Head of caudate nucleus (tissue), 42 donors: ENCODE measurements at regions not wholly inside any gene's neighbourhood (a gene's known extent, or its start where the extent isn't known, plus 50 kb on each side); places are given as distances from the start of the nearest gene placed in this dataset.
A peak's percentile ranks its signal among the peaks of the same experiment; 100 is the strongest.

Experiments used
- DNase-seq, 42 donors: peaks; one replicate each; pipeline versions ENCODE4 v3.0.0 to v3.0.0-alpha.2; 2020 to 2021; ENCODE audit warnings: mixed read lengths in 7 of 42
- intact Hi-C: fragments of 100-400 bp; cut with DNase I; formaldehyde crosslinking; loops from one replicate; pipeline ENCODE4 v1.15.0; 2022

DNA sequence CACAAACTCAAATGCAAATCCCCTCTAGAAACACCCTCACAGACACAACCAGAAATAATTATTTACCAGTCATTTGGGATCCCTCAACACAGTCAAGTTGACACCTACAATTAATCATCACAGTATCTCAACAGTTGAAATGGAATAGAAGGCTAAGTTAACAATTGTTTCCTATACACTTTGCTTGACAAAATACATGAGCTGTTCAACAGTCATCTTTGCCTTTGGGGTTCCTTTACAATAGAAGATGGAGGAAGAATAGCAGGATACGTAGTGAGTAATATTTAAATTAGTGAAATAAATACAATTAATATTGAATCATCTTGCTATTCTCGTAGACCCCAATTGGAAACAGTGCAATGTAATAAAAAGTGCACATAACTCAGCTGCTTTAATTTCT, 487.3 kb upstream of the ADAMTS5 start:
- intact Hi-C loops, result no loop called here
- no peak for DNase-seq

DNA sequence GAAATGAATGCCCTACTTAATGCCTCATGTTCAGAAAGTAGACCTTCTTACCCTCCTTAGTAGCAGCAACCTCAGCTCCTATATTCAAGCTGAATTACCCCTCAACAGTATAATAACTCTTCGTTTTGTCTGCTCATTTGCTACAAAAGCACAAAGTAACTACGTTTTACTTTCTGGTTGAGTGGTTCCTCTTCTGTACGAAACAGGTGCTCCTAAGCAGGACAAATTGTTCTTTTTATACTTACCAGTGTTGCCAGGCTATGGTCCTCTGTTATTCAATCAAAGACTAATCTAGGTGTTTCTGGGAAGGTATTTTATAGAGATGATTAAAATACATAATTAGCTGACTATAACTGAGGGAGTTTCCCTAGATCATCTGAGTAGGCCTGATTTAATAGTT, 484.2 kb upstream of the ADAMTS5 start:
- intact Hi-C loops, result no loop called here
- no peak for DNase-seq

DNA sequence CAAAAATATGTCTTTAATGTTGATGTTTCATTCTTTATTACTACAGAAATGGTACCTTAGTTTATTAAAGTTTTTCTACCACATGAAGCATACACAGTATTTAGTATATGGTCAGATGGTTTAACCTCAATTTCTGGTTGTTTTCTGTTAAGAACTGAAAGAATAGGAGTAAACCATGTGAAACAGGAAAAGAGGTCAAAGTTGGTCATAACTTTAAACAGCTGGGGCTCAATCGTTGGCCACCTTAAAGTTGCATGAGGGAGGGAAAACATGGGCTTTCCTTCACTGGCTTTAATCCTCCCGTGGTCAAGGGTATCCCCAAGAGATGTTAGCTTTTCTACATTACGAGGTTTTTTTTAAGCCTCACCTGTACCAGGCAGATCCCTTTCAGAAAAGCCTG, 483.3 kb upstream of the ADAMTS5 start:
- intact Hi-C loops, result no loop called here
- DNase-seq, result no peak

DNA sequence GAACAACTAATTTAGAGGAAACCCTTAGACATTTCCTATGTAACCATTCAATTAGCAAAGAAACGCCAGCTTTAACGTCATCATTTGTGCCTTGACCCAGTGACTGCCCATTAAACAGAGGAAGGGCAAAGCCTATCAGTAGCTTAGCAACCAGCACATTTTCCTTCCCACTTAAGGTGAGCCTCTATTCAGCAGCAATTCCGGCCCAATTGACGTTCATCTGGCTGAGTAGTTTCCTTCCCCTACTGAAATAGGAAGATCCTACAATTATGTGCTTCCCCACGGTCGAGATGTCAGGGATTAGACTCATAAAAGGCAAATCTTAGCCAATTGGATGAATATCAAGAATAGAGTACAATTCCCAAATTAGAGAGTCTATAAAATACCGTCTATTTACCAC, 482.1 kb upstream of the ADAMTS5 start:
- DNase-seq, result no peak
- intact Hi-C loops, result no loop called here

DNA sequence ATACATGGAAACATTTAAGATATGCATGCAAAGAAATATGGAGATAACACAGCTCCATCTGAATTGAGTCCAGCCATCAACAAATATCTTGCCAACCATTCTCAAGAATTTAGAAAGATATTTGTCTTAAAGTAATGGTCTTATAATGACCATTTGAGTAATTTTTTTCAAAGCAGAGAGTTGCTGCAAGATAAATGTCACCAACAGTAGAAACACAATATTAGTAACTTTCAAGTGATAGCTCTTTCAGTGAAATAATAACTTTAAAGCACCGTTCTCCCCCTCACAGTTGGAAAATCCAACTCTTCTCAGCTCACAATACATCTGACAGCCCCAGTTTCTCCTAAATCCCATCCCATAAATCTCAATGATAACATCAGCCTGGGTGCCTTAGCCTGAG, 481.0 kb upstream of the ADAMTS5 start:
- DNase-seq, result no peak
- intact Hi-C loops, result no loop called here

DNA sequence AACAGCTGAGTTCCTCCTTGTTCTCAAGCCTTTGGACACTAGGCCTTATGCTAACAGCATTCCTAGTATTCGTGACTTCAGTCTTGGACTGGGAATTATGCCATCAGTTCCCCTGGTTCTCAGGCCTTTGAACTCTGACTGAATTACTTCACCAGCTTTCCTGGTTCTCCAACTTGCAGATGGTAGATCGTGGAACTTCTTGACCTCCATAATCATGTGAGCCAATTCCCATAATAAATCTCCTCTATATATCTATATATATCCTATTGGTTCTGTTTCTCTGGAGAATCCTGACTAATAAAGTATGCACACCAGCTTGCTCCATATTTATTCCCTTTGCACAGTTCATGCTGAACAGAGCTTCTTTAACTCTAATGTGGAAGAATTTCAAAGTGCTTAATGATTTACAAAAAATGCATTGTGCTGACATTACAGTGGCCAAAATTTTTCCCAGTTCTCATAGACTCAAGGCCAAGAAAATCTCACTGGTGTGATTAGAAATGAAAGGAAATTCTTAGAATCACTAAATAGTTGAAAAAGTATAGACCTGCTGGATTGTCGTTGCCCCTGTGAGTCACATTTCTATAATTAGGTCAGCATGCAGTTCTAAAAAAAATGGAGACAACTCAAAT, 462.9 kb upstream of the ADAMTS5 start:
- DNase-seq, result no peak
- intact Hi-C loops, result no loop called here

DNA sequence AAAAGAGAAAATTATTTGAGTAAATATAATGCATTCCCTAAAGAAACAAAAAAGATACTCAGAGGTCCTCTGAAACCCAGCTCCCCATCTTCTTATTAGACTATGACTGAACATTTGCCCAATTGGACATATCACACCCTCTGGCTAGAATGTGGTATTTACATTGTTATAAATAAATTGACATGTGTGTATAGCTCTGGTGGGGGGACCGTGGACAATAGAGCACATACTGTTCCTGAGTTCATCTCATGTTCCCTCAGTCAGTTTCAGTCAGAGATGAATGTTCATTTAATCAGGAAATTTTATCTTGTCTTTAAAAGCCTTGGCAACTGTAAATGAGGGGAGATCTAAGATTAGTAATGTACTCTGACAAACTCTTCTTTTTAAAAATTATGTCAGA, 459.3 kb upstream of the ADAMTS5 start:
- no peak for DNase-seq
- intact Hi-C loops, result no loop called here

DNA sequence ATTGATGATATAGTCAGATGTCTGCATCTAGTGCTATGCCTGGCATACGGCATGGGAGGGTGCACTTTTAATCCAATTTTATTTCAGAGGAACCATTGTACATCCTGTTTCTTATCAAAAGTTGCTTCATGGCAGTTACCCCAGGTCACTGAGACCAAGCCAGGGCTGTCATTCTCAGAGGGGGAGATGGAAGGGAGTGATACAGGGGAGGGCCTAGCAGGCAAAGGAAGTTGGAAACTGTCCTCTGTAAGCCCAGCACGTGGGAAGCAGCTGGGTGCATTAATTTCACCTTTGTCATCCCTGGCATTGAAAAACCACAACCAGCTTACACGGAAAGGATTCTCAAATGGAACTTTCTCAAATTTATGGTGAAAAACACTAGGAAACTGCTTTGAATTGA, 458.7 kb upstream of the ADAMTS5 start:
- intact Hi-C loops, result no loop called here
- no peak for DNase-seq

DNA sequence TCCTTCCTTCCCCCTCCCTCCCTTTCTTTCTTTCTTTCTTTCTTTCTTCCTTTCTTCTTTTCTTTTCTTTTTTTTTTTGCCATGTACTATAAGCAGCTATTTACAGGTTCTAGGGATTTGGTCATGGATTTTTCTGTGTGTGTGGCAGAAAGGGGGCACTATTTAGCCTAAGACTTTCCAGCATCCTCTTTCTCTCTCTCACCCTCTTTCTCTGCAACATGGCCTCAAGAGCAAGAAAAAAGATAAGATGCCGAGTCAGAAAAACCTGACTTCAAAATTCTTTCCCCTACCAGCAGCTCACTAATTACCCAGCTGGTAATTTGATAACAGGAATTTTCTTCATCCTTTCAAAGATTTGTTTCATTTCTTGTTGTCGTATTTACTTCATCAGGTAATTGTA, 458.3 kb upstream of the ADAMTS5 start:
- peak in 1 of 42 donors; percentile 6 for DNase-seq
- intact Hi-C loops, result no loop called here

DNA sequence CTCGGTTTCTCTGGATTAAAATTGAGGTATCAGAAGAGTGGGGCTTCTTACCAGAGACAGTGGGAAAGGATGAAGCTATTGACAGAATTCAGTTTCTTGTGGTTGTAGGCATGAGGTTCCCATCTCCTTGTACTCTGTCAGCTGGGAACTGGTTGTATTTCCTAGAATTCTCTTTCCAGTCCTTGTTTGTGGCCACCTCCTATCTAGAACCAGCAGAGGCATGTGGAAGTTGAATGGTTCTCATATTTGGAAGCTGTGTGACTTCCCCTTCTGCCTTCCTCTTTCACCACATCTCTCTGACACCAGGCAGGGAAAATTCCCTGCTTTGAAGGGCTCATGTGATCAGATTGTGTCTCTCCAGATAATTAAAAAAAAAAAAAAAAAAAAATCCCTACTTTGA, 457.7 kb upstream of the ADAMTS5 start:
- intact Hi-C loops, result no loop called here
- DNase-seq, result no peak

DNA sequence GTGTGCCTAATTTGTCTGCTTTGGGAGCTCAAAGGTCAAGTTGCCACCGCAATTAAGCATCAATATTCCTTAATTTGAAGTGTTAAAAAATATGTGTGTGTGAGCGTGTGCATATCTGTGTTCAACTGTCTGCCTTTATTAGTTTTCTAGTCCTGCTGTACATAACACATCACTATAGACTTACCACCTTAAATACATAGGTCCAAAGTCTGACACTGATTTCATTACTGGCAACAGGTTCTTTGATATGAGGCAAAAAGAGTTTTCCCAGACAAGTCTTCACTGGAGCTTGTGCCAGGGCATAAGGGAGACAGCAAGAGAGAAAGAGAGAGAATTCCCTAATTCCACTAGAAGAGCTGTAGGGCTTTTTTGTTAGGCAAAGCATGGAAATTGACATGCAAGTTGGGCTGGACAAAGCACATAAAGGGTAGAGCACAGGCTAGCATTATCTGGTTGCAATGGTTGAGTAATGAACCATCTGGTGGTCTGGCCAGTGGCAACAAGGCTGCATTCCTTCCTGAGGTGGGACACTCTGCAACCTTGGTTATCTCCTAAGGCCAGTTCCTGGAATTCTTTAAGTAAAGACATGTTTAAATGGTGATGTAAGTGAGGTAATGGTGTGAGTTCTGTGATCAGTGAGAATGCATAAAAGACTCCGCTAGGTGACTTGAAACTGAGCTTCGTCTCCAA, 457.2 kb upstream of the ADAMTS5 start:
- intact Hi-C loops, result no loop called here

DNA sequence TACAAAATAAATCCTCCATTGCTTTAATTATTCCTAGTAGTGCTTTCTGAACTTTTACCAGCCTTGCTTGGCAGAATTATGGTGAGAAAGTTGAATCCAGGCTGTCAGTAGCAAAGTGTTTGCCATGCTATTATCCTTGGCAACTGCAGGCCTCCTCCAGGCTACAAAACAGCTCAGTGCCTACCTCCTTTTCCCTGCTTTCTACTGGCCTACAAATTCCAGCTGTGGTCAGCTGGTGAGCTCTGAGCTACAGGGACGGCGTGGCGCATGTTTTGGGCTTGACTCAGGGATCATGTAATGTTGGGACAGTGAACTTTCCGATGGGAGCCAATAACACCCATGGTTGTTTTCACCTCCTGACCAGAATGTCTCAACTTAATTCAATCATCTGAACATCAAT, 456.1 kb upstream of the ADAMTS5 start:
- intact Hi-C loops, result no loop called here
- no peak for DNase-seq

More for the DNA sequence above, 457.2 kb upstream of the ADAMTS5 start:
- DNase-seq, result no peak

DNA sequence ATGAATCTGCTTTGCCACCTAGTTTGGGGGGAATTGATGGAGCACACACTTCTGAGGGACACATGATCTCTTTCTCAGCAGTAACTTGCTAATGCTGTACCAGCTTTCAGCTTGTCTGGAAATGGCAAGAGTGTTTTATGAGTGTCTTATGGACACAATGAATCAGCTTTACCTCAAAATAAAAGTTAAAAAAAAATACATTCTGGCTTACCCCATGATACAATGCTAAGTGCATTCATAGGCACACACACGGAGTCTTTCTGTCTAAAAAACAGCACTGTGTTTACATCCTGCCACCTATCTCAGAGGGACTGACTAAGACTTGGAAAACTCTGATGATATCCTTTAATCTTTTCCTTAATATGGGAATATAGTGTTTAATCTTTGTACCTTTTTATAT, 455.5 kb upstream of the ADAMTS5 start:
- no peak for DNase-seq
- intact Hi-C loops, result no loop called here

DNA sequence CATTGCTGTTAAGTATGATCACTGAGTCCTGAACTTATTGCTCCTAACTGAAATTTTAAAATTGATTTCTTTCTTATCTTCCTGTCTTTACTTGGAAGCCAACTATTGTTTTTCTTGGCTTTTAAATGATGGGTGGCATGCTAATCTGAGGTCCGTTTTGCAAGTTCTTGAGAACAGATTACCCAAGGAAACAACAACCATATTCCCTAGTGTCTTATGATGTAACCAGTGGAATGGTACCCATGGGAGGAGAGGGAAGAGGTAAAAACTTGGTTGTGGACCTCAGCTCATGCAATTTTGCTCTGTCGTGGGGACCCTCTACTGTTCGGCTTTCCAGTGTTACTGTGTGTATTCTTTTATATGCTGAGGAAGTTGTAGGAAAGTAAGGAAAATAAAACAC, 454.8 kb upstream of the ADAMTS5 start:
- intact Hi-C loops, result no loop called here
- no peak for DNase-seq

DNA sequence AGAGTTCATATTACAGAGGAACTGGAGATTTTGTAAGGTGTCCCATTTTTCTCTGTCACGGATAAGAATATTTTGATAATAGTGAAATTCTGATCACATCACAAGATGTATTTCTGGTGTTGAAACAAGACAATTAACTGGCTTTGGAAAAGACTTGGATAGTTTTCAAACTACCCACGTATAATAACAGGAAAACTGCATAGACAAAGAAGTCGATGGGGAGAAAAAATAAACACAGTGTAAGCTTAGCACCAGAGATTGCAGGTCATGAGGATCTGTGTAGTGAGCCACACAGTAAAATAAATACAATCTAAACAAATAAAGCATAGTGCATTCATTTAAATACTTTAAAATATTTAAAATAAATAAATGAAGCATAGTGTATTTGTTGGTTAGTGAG, 452.3 kb upstream of the ADAMTS5 start:
- no peak for DNase-seq
- intact Hi-C loops, result no loop called here

DNA sequence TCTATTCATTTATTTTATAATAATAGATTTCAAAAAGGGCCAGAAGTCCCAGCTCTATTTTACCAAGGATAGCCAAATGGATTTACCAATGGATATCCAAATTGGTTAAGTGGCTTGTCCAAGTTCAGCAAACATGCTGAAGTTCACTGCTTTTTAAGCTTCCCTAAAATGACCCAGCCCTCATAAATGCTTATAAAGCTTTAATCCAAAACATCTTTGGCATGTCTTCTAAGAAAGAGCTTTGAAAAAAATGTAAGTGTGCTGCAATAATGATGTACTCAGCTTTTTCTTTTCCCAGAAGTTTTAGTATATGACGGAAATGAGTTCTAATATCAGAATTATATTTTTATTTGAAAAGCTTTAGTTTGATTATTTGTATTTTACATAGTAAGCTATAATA, 451.5 kb upstream of the ADAMTS5 start:
- DNase-seq, result no peak
- intact Hi-C loops, result no loop called here

DNA sequence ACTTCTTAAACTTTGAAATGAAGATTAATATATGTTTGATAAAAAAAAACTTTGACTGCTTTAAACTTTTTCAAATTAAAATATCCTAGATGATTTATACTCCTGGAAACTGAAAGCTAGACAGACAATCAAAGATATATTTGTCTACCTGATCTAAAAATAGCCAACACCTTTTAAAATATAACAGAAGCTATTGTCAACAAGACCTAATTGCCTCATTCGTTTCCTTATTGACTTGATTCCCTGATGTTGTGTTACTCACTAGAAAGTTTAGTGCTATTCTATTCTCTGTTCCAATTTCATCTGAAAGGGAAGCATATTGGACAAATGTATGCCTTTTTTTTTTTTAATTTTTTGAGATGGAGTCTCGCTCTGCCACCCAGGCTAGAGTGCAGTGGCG, 445.6 kb upstream of the ADAMTS5 start:
- intact Hi-C loops, result no loop called here
- no peak for DNase-seq

DNA sequence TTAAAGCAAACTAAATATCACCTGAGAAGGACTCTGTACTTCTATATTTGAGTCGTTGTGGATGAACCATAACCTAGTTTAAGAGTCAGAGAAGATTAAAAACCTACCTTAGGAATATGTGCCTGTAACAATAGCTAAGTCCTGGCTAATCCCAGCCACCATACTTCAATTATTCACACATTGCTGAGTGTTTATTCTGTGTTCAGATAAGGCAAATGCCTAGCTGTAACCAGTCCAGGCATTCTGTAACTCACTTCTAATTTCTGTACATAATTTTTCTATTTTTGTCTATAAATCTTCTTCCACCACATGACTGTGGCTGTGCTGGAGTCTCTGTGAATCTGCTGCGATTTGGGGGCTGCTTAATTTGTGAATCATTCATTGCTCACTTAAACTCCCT, 441.9 kb upstream of the ADAMTS5 start:
- DNase-seq, result no peak
- intact Hi-C loops, result no loop called here

DNA sequence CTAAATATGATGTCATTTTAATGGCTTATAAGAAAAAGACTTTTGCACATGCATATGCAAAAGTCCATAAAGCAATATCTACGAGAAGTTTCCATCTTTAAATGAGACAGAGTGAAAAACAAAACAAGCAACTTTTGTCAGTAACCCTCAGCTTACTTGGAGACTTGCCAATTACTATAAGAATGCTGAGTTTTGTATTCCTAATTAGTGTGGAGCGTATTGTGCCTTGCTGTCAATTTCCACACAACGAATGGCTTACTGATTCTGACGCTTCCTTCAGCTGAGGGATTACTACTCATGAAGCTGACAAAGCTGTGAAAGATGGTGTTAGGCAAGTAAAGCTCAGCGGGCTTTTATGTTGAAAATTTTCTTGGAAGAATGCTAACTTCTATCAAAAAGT, 440.4 kb upstream of the ADAMTS5 start:
- intact Hi-C loops, result no loop called here
- peak in 1 of 42 donors; percentile 18 for DNase-seq

DNA sequence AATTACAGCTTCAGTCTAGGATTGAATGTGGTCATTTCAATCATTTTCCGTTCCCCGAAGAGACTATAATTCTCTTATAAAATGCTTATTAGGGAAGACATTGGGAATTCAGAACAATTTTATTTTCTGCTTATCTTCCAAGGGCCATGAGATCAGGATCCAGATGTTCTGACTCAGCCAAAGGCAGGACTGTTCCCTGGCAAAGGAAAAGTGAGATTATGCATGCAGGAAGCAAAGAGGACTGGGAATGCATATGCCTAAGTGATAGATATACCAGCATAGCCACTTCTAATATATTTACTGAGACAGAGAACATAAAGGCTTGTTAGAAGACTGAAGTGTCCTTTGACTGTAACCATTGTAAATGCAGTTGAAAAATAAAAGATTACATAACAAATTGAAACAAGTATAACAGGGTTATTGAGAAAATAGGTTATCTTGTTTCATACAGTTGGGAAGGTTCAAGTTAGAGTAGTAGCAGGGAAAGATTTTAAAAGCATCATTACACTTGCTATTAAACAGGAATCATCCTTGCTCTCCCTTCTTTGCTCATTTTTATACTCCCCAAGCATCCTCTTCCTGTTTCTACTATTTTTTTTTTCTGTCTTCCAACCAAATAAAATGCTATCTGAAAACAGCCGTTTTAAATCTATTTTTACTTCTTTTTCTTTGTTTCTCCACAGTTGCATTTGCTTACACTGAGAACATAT, 439.6 kb upstream of the ADAMTS5 start:
- no peak for DNase-seq
- intact Hi-C loops, result no loop called here

DNA sequence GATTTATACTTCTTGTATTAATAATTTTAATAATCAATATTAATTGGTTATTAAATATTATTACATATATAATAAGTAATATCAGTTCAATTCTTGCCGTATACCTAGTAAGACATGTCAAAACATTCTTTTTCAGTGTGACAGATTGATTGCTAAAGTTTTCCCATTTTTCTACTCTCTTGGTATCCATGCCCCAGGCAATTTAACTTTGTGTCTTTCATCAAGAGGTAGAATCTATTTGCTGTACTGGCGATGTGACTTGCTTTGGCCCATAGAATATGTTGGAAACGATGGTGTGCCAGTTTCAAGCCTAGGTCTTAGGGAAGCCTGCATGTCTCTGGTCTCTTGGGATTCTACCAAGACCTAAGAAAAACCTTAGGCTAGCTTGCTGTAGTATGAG, 436.1 kb upstream of the ADAMTS5 start:
- intact Hi-C loops, result no loop called here
- DNase-seq, result no peak
